ENCODE measurements at regions not wholly inside any gene's neighbourhood (a gene's known extent, or its start where the extent isn't known, plus 50 kb on each side); places are given as distances from the start of the nearest gene placed in this dataset.

GRCh38 chr1:30038134-30039025 is 685.0 kb downstream of the MATN1 start:
- DNase-seq = no peak

GRCh38 chr1:30037251-30038118 is 685.9 kb downstream of the MATN1 start:
- no peak for DNase-seq

- no peak for DNase-seq
These were observed 686.7 kb downstream of the MATN1 start for GRCh38 chr1:30036666-30037065.

- no peak for DNase-seq
These were observed 687.2 kb downstream of the MATN1 start for GRCh38 chr1:30036229-30036547.

- DNase-seq = no peak
These were observed 687.7 kb downstream of the MATN1 start for GRCh38 chr1:30035522-30036228.

- DNase-seq = no peak
These were observed 688.5 kb downstream of the MATN1 start for GRCh38 chr1:30034627-30035521.

GRCh38 chr1:30034105-30034626 is 689.2 kb downstream of the MATN1 start:
- no peak for DNase-seq

GRCh38 chr1:30033256-30034104 is 689.9 kb downstream of the MATN1 start:
- no peak for DNase-seq

- DNase-seq = no peak
These were observed 691.1 kb downstream of the MATN1 start for GRCh38 chr1:30032302-30032701.

- no peak for DNase-seq
These were observed 693.7 kb downstream of the MATN1 start for GRCh38 chr1:30029677-30030076.

GRCh38 chr1:30028939-30029338 is 694.4 kb downstream of the MATN1 start:
- no peak for DNase-seq

- no peak for DNase-seq
These were observed 695.1 kb downstream of the MATN1 start for GRCh38 chr1:30028283-30028682.

- no peak for DNase-seq
These were observed 696.1 kb downstream of the MATN1 start for GRCh38 chr1:30027247-30027646.

- no peak for DNase-seq
These were observed 698.8 kb downstream of the MATN1 start for GRCh38 chr1:30024411-30025195.

- DNase-seq = no peak
These were observed 699.9 kb downstream of the MATN1 start for GRCh38 chr1:30023339-30024022.

- DNase-seq = no peak
These were observed 709.4 kb downstream of the MATN1 start for GRCh38 chr1:30014031-30014430.

- no peak for DNase-seq
These were observed 710.6 kb downstream of the MATN1 start for GRCh38 chr1:30012455-30013440.

GRCh38 chr1:30011970-30012369 is 711.4 kb downstream of the MATN1 start:
- no peak for DNase-seq

Data from activated T-cell treated with anti-CD3 and anti-CD28 coated beads, Interleukin-2, amount 50 U/mL, for 48 hours (primary cell).